AG09309 (cell line): ENCODE measurements at regions not wholly inside any gene's neighbourhood (a gene's known extent, or its start where the extent isn't known, plus 50 kb on each side); places are given as distances from the start of the nearest gene placed in this dataset.
A peak's percentile ranks its signal among the peaks of the same experiment; 100 is the strongest.

ENCODE experiments used
- DNase-seq: peaks from one replicate; pipeline ENCODE4 v3.0.0-alpha.2; 2010; ENCODE audit warnings: low read depth
- H3K4me3 ChIP-seq: 2 replicates; pipeline ENCODE4 v1.5.1; 2011; ENCODE audit warnings: mild to moderate bottlenecking, low read depth, low read length, moderate library complexity; ENCODE audit not compliant: control insufficient read depth
- CTCF ChIP-seq: IDR thresholded peaks from 2 replicates; pipeline ENCODE4 v1.5.1; 2011; ENCODE audit warnings: mild to moderate bottlenecking, low read depth, low read length, inconsistent platforms; ENCODE audit not compliant: insufficient read depth, control insufficient read depth; ENCODE audit errors: missing control alignments

GRCh38 chr1:106972074-106972473 lies 84.4 kb upstream of the PRMT6 start:
- no peak overlapping the region for H3K4me3 ChIP-seq
- no peak for DNase-seq
- no peak for TF ChIP-seq CTCF

GRCh38 chr1:106975944-106976343 lies 80.5 kb upstream of the PRMT6 start:
- DNase-seq = no peak
- TF ChIP-seq CTCF = peak; percentile 24
- no peak overlapping the region for H3K4me3 ChIP-seq

GRCh38 chr1:106978477-106979322 lies 77.8 kb upstream of the PRMT6 start:
- no peak for TF ChIP-seq CTCF
- H3K4me3 ChIP-seq = no peak overlapping the region
- DNase-seq = peak; percentile 62

GRCh38 chr1:106979371-106979770 lies 77.1 kb upstream of the PRMT6 start:
- no peak for DNase-seq

GRCh38 chr1:106980121-106980520 lies 76.4 kb upstream of the PRMT6 start:
- no peak for DNase-seq
- TF ChIP-seq CTCF = no peak
- H3K4me3 ChIP-seq = no peak overlapping the region

More at GRCh38 chr1:106979371-106979770, 77.1 kb upstream of the PRMT6 start:
- no peak for TF ChIP-seq CTCF
- no peak overlapping the region for H3K4me3 ChIP-seq

- no peak for TF ChIP-seq CTCF
- DNase-seq = no peak
- no peak overlapping the region for H3K4me3 ChIP-seq
Observed at GRCh38 chr1:106984801-106985200, 71.7 kb upstream of the PRMT6 start.
